ENCODE measurements at regions not wholly inside any gene's neighbourhood (a gene's known extent, or its start where the extent isn't known, plus 50 kb on each side); places are given as distances from the start of the nearest gene placed in this dataset.
"Not testable (repeated sequence)": the region's sequence is repeated elsewhere in the genome, so short reads cannot be mapped to it uniquely, and the experiment has no call there.

DNA sequence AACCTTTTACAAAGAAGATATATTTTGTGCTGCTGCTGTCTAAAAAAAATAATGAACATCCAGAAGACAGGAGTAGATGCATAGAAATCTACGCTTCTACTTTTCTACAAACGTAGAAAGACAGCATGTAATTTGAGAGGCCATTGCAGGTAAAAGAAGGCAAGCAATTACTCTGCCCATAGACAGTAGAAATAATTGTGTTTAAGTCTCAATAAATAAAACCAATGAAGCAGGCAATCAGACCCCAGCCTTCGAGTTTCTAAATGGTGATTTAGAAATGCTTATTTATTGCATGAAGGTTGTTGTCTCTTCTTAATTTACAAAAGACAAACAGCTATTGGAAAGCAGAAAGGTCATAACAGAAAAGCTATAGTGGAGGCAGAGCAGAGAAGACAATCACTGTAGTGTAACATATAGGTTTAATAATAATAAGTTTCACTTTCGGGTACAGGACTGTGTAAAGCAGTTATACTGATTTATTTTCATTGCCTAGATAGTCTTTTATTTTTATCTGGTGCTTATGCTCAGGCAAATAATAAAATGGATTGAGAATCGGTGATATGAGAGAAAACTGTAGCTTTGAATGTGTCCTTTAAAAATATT lies 123.0 kb upstream of the TACR3 start:
- DNase-seq, result no peak
- H3K27ac Mint-ChIP-seq, result no peak overlapping the region
- H3K9me3 Mint-ChIP-seq, result peaks cover 27% of the 10 kb centered on the region
- H3K36me3 Mint-ChIP-seq (ENCODE audit: low read depth), result no peaks in the 10 kb centered on the region
- no peak overlapping the region for H3K4me3 Mint-ChIP-seq
- peaks cover 1% of the 10 kb centered on the region for H3K27me3 Mint-ChIP-seq (ENCODE audit: insufficient read depth)
- TF ChIP-seq, protein P1, sequence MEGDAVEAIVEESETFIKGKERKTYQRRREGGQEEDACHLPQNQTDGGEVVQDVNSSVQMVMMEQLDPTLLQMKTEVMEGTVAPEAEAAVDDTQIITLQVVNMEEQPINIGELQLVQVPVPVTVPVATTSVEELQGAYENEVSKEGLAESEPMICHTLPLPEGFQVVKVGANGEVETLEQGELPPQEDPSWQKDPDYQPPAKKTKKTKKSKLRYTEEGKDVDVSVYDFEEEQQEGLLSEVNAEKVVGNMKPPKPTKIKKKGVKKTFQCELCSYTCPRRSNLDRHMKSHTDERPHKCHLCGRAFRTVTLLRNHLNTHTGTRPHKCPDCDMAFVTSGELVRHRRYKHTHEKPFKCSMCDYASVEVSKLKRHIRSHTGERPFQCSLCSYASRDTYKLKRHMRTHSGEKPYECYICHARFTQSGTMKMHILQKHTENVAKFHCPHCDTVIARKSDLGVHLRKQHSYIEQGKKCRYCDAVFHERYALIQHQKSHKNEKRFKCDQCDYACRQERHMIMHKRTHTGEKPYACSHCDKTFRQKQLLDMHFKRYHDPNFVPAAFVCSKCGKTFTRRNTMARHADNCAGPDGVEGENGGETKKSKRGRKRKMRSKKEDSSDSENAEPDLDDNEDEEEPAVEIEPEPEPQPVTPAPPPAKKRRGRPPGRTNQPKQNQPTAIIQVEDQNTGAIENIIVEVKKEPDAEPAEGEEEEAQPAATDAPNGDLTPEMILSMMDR (IDR thresholded peaks at IDR 0.05), result no peak
- no peaks in the 10 kb centered on the region for H3K4me1 Mint-ChIP-seq (ENCODE audit: low read depth)

DNA sequence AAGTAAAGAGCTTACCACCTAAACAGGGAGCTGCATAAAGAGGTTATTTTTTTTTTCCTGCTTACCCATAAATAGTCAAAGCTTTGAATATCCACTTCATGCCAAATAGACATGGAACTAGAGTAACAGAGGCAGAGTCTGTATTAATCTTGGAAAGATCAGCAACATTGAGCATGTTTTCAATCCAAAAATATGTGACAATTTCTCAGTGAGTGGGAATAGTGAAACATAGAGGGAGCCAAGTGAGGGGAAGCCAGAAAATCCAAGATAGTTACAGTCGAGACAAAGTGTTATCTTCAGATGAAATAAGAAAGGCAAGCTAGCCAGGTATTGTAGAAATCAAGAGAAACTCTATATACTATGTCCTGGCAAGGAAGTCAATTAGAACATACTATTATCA lies 122.3 kb upstream of the TACR3 start:
- no peaks in the 10 kb centered on the region for H3K4me1 Mint-ChIP-seq (ENCODE audit: low read depth)
- TF ChIP-seq, protein P1 (IDR thresholded peaks at IDR 0.05), result no peak
- no peak overlapping the region for H3K4me3 Mint-ChIP-seq
- peaks cover 27% of the 10 kb centered on the region for H3K9me3 Mint-ChIP-seq
- H3K36me3 Mint-ChIP-seq (ENCODE audit: low read depth), result no peaks in the 10 kb centered on the region
- no peak for DNase-seq
- H3K27me3 Mint-ChIP-seq (ENCODE audit: insufficient read depth), result peaks cover 1% of the 10 kb centered on the region
- H3K27ac Mint-ChIP-seq, result no peak overlapping the region

DNA sequence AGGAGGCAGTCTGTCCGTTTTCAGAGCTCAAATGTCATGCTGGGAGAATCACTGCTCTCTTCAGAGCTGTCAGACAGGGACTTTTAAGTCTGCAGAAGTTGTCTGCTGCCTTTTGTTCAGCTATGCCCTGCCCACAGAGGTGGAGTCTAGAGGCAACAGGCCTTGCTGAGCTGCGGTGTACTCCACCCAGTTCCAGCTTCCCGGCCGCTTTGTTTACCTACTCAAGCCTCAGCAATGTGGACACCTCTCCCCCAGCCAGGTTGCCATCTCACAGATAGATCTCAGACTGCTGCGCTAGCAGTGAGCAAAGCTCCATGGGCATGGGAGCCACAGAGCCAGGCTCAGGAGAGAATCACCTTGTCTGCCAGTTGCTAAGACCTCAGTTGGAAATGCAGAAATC lies 90.5 kb upstream of the TACR3 start:
- not testable (repeated sequence) for H3K36me3 Mint-ChIP-seq (ENCODE audit: low read depth); H3K4me3 Mint-ChIP-seq; DNase-seq; H3K27me3 Mint-ChIP-seq (ENCODE audit: insufficient read depth); H3K4me1 Mint-ChIP-seq (ENCODE audit: low read depth); H3K27ac Mint-ChIP-seq
- H3K9me3 Mint-ChIP-seq, result peaks cover 11% of the 10 kb centered on the region; the same call in 1 of the 2 replicates

DNA sequence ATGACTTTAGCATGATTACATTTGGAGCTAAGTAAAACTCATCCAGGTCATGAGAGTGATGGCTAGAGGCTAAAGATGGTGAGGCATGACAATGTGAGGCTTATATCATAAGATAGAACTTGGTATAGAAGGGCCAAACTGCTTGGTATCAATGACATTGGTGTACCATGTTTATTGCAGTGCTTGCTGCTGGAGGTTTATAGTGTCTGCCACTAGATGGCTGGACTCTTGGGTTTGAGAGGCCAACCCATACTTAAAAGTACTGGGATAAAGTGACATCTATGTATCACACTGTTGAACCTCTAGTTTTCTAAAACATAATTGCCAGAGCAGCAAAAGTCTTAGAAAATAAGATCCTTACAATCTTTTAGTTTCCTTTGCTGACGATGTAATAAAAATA lies 83.0 kb upstream of the TACR3 start:
- Mint-ChIP-seq H3K4me1 (ENCODE audit: low read depth) (no peaks in the 10 kb centered on the region), H3K27ac (no peak overlapping the region), H3K27me3 (ENCODE audit: insufficient read depth) (no peaks in the 10 kb centered on the region), H3K36me3 (ENCODE audit: low read depth) (no peaks in the 10 kb centered on the region), H3K9me3 (peaks cover 10% of the 10 kb centered on the region), H3K4me3 (no peak overlapping the region)
- TF ChIP-seq, protein P1 (IDR thresholded peaks at IDR 0.05), result no peak
- DNase-seq, result no peak

DNA sequence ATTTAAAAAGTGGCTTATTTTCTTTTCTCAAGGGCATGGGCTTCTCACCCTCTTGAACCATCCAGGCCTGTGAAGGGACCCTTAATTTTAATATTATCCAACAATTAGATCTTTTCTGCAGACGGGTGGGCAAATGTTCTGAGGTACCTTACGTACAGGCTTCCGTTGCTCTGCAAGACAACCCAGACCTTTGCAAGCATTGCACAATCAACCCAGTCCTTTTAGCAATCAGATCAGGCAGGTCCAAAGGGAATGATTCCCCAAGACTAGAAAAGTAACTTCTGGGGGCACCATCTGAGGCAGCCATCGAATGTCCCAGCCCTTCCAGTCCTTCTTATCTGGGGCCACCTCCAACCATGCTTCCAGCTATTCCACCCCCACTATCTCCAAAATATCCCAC lies 67.3 kb upstream of the TACR3 start:
- no peak for DNase-seq
- TF ChIP-seq, protein P1 (IDR thresholded peaks at IDR 0.05), result no peak
- Mint-ChIP-seq H3K27ac (no peak overlapping the region), H3K4me1 (ENCODE audit: low read depth) (no peaks in the 10 kb centered on the region), H3K9me3 (peaks cover 7% of the 10 kb centered on the region; the same call in 1 of the 2 replicates), H3K27me3 (ENCODE audit: insufficient read depth) (no peaks in the 10 kb centered on the region), H3K4me3 (no peak overlapping the region), H3K36me3 (ENCODE audit: low read depth) (no peaks in the 10 kb centered on the region)

DNA sequence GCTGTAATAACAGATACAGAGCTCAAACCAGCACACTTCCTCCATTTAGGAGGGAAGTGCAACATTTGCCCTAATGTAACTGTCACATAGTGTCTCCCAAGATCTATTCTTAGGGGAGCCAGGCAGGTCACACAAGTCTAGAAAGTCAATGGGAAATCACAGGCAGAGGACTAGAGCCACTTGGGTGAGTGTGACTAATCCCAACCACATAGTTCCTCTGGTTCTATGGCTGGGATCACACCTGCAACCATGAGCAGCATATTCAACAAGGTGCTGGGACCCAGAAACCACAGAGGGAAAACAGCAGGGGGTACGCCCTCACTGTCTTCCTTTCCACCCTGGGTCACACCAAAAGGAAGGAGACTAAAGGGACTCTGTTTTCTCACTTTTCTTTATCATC lies 66.8 kb upstream of the TACR3 start:
- H3K4me3 Mint-ChIP-seq, result no peak overlapping the region
- no peaks in the 10 kb centered on the region for H3K4me1 Mint-ChIP-seq (ENCODE audit: low read depth)
- TF ChIP-seq, protein P1 (IDR thresholded peaks at IDR 0.05), result no peak
- H3K27ac Mint-ChIP-seq, result no peak overlapping the region
- no peak for DNase-seq
- H3K27me3 Mint-ChIP-seq (ENCODE audit: insufficient read depth), result no peaks in the 10 kb centered on the region
- no peaks in the 10 kb centered on the region for H3K36me3 Mint-ChIP-seq (ENCODE audit: low read depth)
- H3K9me3 Mint-ChIP-seq, result peaks cover 4% of the 10 kb centered on the region; the same call in 1 of the 2 replicates
